ENCODE measurements at regions not wholly inside any gene's neighbourhood (a gene's known extent, or its start where the extent isn't known, plus 50 kb on each side); places are given as distances from the start of the nearest gene placed in this dataset.
"Not testable (repeated sequence)": the region's sequence is repeated elsewhere in the genome, so short reads cannot be mapped to it uniquely, and the experiment has no call there.

DNA sequence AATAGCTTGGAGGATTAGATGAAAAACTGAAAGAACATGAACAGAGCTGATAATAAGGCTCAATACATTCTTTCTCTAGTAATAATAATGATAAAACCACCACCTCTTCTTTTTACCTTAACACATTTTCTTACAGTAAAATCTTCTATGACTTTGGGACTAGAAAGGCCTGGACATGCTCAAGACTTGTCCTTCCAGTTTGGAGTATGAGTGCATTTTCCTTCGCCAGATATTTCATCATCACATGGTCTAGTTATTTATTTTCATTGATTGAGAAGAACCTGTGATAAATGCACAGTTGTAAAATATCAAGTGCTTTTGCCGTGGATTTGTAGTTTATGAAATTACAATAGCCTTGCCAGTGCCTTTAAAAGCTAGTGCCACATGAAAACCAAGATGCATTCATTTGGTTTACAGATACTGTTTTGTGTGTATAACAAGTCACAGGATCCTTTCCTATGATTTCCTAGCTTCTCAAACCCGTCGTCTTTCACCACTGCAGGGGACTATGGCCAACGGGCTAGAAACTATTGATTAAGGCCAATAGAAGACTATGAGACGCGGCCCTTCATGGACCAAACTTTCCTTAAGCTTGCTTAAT is 200.2 kb upstream of the ZNF217 start:
- Histone ChIP-seq H3K9me3 (peaks cover 0 to 3% (median 0%) of the 10 kb centered on the region in 3 donors), H3K27me3 (no peaks in the 10 kb centered on the region), H3K4me1 (peaks cover 12% of the 10 kb centered on the region), H3K36me3 (replicated peaks in 1 of 2; ENCODE audit: insufficient read depth in 1 of 2, low read depth in 2 of 2) (no peaks in the 10 kb centered on the region), H3K27ac (peak overlapping the region in 1 of 4 donors; percentile 5), H3K4me3 (no peak overlapping the region)
- ATAC-seq, result peak; percentile 71
- DNase-seq, result no peak
- 49 to 56% methylated on average over 7 of the region's 7 CpGs for WGBS, 2 donors
- intact Hi-C loops (cut with DNase I), result no loop called here
- TF ChIP-seq CTCF (IDR thresholded peaks at IDR 0.05) (no peak), POLR2A (IDR thresholded peaks at IDR 0.05) (no peak)

DNA sequence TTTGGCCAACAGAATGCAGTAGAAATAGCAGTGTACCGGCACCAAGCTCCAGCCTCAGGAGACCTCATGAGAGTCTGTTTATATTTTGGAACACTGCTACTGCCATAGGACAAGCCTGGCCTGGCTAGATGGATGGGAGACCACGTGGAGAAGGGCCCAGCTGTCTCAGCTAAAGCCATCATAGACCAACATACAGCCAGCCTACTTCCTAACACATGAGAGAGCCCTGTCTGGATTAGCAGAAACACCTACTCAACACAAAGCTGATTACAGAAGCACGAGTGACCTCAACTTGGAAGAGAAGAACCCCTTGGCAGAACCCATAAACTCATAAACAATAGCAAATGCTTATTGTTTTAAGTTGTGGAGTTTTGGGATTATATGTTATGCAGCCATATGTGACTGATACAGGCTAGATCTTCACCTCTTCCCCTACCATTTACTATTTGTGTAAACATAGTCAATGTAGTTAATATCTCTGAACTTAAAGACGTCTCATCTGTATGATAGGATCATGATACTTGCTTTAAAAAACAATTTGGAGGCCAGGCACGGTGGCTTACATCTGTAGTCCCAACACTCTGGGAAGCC is 199.4 kb upstream of the ZNF217 start:
- no peak overlapping the region for H3K4me3 ChIP-seq
- H3K9me3 ChIP-seq, result peaks cover 0 to 3% (median 0%) of the 10 kb centered on the region in 3 donors
- no peak for TF ChIP-seq POLR2A (IDR thresholded peaks at IDR 0.05)
- peaks cover 12% of the 10 kb centered on the region for H3K4me1 ChIP-seq
- no peaks in the 10 kb centered on the region for H3K27me3 ChIP-seq
- H3K27ac ChIP-seq, result no peak overlapping the region
- WGBS, 2 donors, result 90 to 97% methylated on average over 4 to 5 of the region's 5 CpGs
- ATAC-seq (no peak), DNase-seq (no peak)
- intact Hi-C loops (cut with DNase I), result no loop called here
- no peaks in the 10 kb centered on the region for H3K36me3 ChIP-seq (replicated peaks in 1 of 2; ENCODE audit: insufficient read depth in 1 of 2, low read depth in 2 of 2)

DNA sequence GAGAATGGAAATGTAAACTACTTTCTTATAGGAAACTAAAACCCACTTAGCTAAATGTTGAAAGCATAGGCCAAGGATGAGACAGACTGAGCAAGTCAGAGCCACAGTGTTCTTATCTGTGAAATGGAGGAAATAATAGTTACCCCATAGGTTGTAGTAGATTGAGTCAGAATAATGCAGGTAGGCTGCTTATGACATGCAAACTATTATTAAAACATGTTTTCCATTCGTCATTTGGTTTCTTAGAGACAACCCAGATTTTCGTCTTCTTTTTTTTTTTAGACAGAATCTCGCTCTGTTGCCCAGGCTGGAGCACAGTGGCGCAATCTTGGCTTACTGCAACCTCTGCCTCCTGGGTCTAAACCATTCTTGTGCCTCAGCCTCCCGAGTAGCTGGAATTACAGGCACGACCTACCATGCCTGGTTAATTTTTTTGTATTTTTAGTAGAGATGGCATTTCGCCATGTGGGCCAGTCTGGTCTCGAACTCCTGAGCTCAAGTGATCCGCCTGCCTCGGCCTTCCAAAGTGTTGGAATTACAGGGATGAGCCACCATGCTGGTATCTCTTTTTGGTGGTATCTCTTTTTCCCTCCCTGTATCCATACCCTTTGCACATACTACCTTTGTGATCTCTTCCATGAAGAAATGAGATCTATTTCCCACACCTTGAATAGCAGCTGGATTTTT is 196.5 kb upstream of the ZNF217 start:
- 89 to 94% methylated on average over 10 of the region's 10 CpGs for WGBS, 2 donors
- no peak overlapping the region for H3K27ac ChIP-seq

DNA sequence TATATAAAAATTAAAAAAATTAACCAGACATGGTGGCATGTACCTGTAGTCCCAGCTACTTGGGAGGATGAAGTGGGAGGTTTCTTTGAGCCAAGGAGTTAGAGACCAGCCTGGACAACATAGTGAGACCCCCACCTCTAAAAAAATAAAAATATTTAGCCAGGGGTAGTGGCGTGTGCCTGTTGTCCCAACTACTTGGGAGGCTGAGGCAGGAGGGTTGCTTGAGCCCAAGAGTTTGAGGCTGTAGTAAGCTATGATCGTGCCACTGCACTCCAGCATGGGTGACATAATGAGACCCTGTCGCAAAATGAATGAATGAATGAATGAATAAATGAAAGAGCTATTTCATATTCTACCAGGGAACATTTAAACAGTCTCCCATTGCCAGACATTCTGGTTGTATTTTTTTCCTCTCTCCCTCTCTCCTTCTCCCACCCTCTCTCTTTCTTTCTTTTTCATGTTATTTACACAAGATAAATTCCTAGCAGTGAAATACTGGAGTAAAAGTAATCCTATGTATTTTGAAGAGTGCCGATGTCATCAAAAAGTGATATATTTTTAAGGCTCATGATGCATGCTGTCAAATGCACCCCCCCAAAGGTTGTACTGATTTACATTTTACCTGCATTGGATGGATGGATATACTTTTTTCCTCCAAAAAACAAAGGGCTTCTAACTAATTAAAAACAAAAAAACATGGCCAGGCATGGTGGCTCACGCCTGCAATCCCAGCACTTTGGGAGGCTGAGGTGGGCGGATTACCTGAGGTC is 194.8 kb upstream of the ZNF217 start:
- no peak for ATAC-seq
- Histone ChIP-seq H3K9me3 (no peaks in the 10 kb centered on the region), H3K27me3 (no peaks in the 10 kb centered on the region), H3K4me1 (peaks cover 28% of the 10 kb centered on the region), H3K36me3 (replicated peaks in 1 of 2; ENCODE audit: insufficient read depth in 1 of 2, low read depth in 2 of 2) (no peaks in the 10 kb centered on the region), H3K27ac (no peak overlapping the region), H3K4me3 (no peak overlapping the region)
- no peak for DNase-seq
- intact Hi-C loops (cut with DNase I), result no loop called here
- TF ChIP-seq CTCF (IDR thresholded peaks at IDR 0.05) (no peak), POLR2A (IDR thresholded peaks at IDR 0.05) (no peak)
- WGBS, 2 donors, result 94 to 95% methylated on average over 6 of the region's 6 CpGs

More for the DNA sequence above, 196.5 kb upstream of the ZNF217 start:
- DNase-seq (no peak), ATAC-seq (no peak)
- no peak for TF ChIP-seq CTCF (IDR thresholded peaks at IDR 0.05)
- TF ChIP-seq POLR2A (IDR thresholded peaks at IDR 0.05), result no peak
- intact Hi-C loops (cut with DNase I), result no loop called here
- Histone ChIP-seq H3K27me3 (no peaks in the 10 kb centered on the region), H3K36me3 (replicated peaks in 1 of 2; ENCODE audit: insufficient read depth in 1 of 2, low read depth in 2 of 2) (no peaks in the 10 kb centered on the region), H3K4me3 (no peak overlapping the region), H3K9me3 (peaks cover 0 to 3% (median 0%) of the 10 kb centered on the region in 3 donors), H3K4me1 (peaks cover 38% of the 10 kb centered on the region)

- WGBS, 2 donors, result 45 to 51% methylated on average over 8 of the region's 8 CpGs
- Histone ChIP-seq H3K4me1 (peaks cover 26% of the 10 kb centered on the region), H3K27ac (peak overlapping the region in 3 of 4 donors; percentile 55 to 84 (median 64))
- H3K36me3 ChIP-seq (replicated peaks in 1 of 2; ENCODE audit: insufficient read depth in 1 of 2, low read depth in 2 of 2); DNase-seq; intact Hi-C loops (cut with DNase I); H3K9me3 ChIP-seq; H3K4me3 ChIP-seq; H3K27me3 ChIP-seq; ATAC-seq: not testable (repeated sequence)
These were observed 193.9 kb upstream of the ZNF217 start for GRCh38 chr20:53787491-53787931.

Data from body of pancreas (tissue), 4 donors.